Activated CD8-positive, alpha-beta T cell treated with anti-CD3 and anti-CD28 coated beads for 36 hours (primary cell): ENCODE measurements at regions not wholly inside any gene's neighbourhood (a gene's known extent, or its start where the extent isn't known, plus 50 kb on each side); places are given as distances from the start of the nearest gene placed in this dataset.

Source experiments
- ATAC-seq: fragments of 200-7000 bp; cut with Tn5 transposase; one replicate; pipeline ENCODE4 v1.10.0; 2021; ENCODE audit warnings: mild to moderate bottlenecking, moderate library complexity
- CTCF ChIA-PET: fragments of 350-600 bp; sonication (Branson Sonifier 250); formaldehyde crosslinking; loops from one replicate; lab custom pipeline; 2021; ENCODE audit warnings: antibody characterized with exemption; lab: Charles Lee
- POLR2A ChIA-PET: fragments of 350-600 bp; sonication (Branson Sonifier 250); formaldehyde crosslinking; loops from one replicate; lab custom pipeline; 2021; ENCODE audit warnings: antibody characterized with exemption; lab: Charles Lee
- DNase-seq: peaks from one replicate; pipeline ENCODE4 v3.0.0-alpha.2; 2020
- H3K27ac Mint-ChIP-seq: one replicate; pipeline ENCODE4 v1.8.0; 2021; ENCODE audit warnings: mild to moderate bottlenecking, mixed read lengths
- H3K27me3 Mint-ChIP-seq: one replicate; pipeline ENCODE4 v1.8.0; 2021; ENCODE audit warnings: mixed read lengths
- H3K36me3 Mint-ChIP-seq: one replicate; pipeline ENCODE4 v1.8.0; 2021; ENCODE audit warnings: low read depth, mixed read lengths
- H3K4me1 Mint-ChIP-seq: one replicate; pipeline ENCODE4 v1.8.0; 2021; ENCODE audit warnings: low read depth, mixed read lengths
- H3K4me3 Mint-ChIP-seq: one replicate; pipeline ENCODE4 v1.8.0; 2021; ENCODE audit warnings: mild to moderate bottlenecking, moderate library complexity, mixed read lengths
- H3K9me3 Mint-ChIP-seq: one replicate; pipeline ENCODE4 v1.8.0; 2021; ENCODE audit warnings: mixed read lengths
- CTCF ChIP-seq: fragments of 200-600 bp; IDR thresholded peaks from one replicate; pipeline ENCODE4 v1.8.0; 2022; ENCODE audit warnings: antibody characterized with exemption, mild to moderate bottlenecking
- intact Hi-C: fragments of 100-400 bp; cut with micrococcal nuclease; formaldehyde crosslinking; loops from one replicate; pipeline ENCODE4 v1.10.0; 2022

- no peaks in the 10 kb centered on the region for H3K9me3 Mint-ChIP-seq
- H3K4me1 Mint-ChIP-seq, result peaks cover 51% of the 10 kb centered on the region
- CTCF ChIA-PET, result interaction anchor here (0.9 to 1.2 kb wide), 4 partner anchors 14 to 147 kb away, joined by 3 to 5 read pairs (median 4); no protein-coding TSS in a partner anchor
- TF ChIP-seq CTCF, result no peak
- ATAC-seq, result no peak
- H3K27me3 Mint-ChIP-seq, result no peaks in the 10 kb centered on the region
- intact Hi-C loops, result no loop called here
- no peak overlapping the region for H3K4me3 Mint-ChIP-seq
- H3K27ac Mint-ChIP-seq, result peak overlapping the region; percentile 11
- POLR2A ChIA-PET, result interaction anchor here (0.6 to 1.8 kb wide), 4 partner anchors 15 to 1216 kb away, joined by 3 to 6 read pairs (median 4); partner anchors contain the start of gene UBALD2
- DNase-seq, result no peak
- peaks cover 40% of the 10 kb centered on the region for H3K36me3 Mint-ChIP-seq
Measured at GRCh38 chr17:77480509-77481215, 339.9 kb downstream of the SEC14L1 start.

GRCh38 chr17:77481476-77482374 is 341.0 kb downstream of the SEC14L1 start:
- no peak for DNase-seq
- peak overlapping the region; percentile 85 for H3K27ac Mint-ChIP-seq
- intact Hi-C loops, result no loop called here

GRCh38 chr17:77482375-77483127 is 341.8 kb downstream of the SEC14L1 start:
- H3K27me3 Mint-ChIP-seq, result no peaks in the 10 kb centered on the region
- ChIA-PET POLR2A (interaction anchor here (0.9 to 2.0 kb wide), 5 partner anchors 9 to 29 kb away, joined by 3 to 5 read pairs (median 3); no protein-coding TSS in a partner anchor), CTCF (interaction anchor here (0.7 to 1.6 kb wide), 3 partner anchors 19 to 82 kb away, joined by 3 to 10 read pairs (median 3); no protein-coding TSS in a partner anchor)
- DNase-seq (no peak), ATAC-seq (no peak)
- intact Hi-C loops, result no loop called here
- no peak for TF ChIP-seq CTCF
- H3K4me3 Mint-ChIP-seq, result no peak overlapping the region
- no peak overlapping the region for H3K27ac Mint-ChIP-seq
- H3K36me3 Mint-ChIP-seq, result peaks cover 38% of the 10 kb centered on the region
- H3K9me3 Mint-ChIP-seq, result no peaks in the 10 kb centered on the region
- peaks cover 37% of the 10 kb centered on the region for H3K4me1 Mint-ChIP-seq

More at GRCh38 chr17:77481476-77482374, 341.0 kb downstream of the SEC14L1 start:
- no peaks in the 10 kb centered on the region for H3K27me3 Mint-ChIP-seq
- POLR2A ChIA-PET, result interaction anchor here (0.6 to 1.8 kb wide), 6 partner anchors 9 to 88 kb away, joined by 3 to 6 read pairs (median 4); no protein-coding TSS in a partner anchor
- H3K9me3 Mint-ChIP-seq, result no peaks in the 10 kb centered on the region
- no peak overlapping the region for H3K4me3 Mint-ChIP-seq
- peaks cover 41% of the 10 kb centered on the region for H3K36me3 Mint-ChIP-seq
- CTCF ChIA-PET, result interaction anchor here (0.9 to 1.6 kb wide), 6 partner anchors 13 to 148 kb away, joined by 3 to 10 read pairs (median 4); no protein-coding TSS in a partner anchor
- H3K4me1 Mint-ChIP-seq, result peaks cover 45% of the 10 kb centered on the region
- no peak for ATAC-seq
- no peak for TF ChIP-seq CTCF

GRCh38 chr17:77483128-77483598 is 342.4 kb downstream of the SEC14L1 start:
- intact Hi-C loops, result no loop called here
- ChIA-PET CTCF (interaction anchor here (0.7 to 1.6 kb wide), 3 partner anchors 53 to 83 kb away, joined by 3 to 10 read pairs (median 3); no protein-coding TSS in a partner anchor), POLR2A (interaction anchor here (0.6 to 2.0 kb wide), 6 partner anchors 9 to 28 kb away, joined by 3 to 5 read pairs (median 3); no protein-coding TSS in a partner anchor)
- Mint-ChIP-seq H3K9me3 (no peaks in the 10 kb centered on the region), H3K27ac (peak overlapping the region; percentile 42), H3K27me3 (no peaks in the 10 kb centered on the region), H3K4me1 (peaks cover 34% of the 10 kb centered on the region), H3K4me3 (no peak overlapping the region), H3K36me3 (peaks cover 33% of the 10 kb centered on the region)
- no peak for TF ChIP-seq CTCF
- ATAC-seq, result no peak
- DNase-seq, result no peak
